HepG2 (cell line): ENCODE measurements at regions not wholly inside any gene's neighbourhood (a gene's known extent, or its start where the extent isn't known, plus 50 kb on each side); places are given as distances from the start of the nearest gene placed in this dataset.

Source experiments
- ATAC-seq: fragments of 200-7000 bp; cut with Tn5 transposase; 3 replicates; pipeline ENCODE4 v1.9.1; 2020; ENCODE audit warnings: mild to moderate bottlenecking, moderate library complexity
- BruUV-seq: library from RNA; stranded (reverse); fragments of 400-500 nt; replicated peaks from 2 replicates; lab custom pipeline; 2021; lab: Mats Ljungman, UMichigan
- CTCF ChIA-PET: fragments of 300-600 bp; formaldehyde crosslinking; extraction: SDS; loops from one replicate; lab custom pipeline; 2021; ENCODE audit warnings: low total read pairs, inconsistent platforms, low intra/inter-chr PET ratio; lab: Yijun Ruan, JAX
- POLR2A ChIA-PET: fragments of 350-600 bp; sonication (Branson Sonifier 250); formaldehyde crosslinking; loops from one replicate; lab custom pipeline; 2020; ENCODE audit warnings: antibody characterized with exemption, inconsistent platforms; lab: Yijun Ruan, JAX
- DNase-seq: peaks from one replicate; pipeline ENCODE4 v3.0.0-alpha.2; 2015; ENCODE audit warnings: low spot score
- FAIRE-seq: peaks from 3 replicates; lab custom pipeline; 2011; peaks lifted over from hg19 to GRCh38; lab: Jason Lieb, UNC
- H2AFZ ChIP-seq: one replicate; pipeline ENCODE4 v1.6.1; 2011; ENCODE audit warnings: low read length, inconsistent platforms
- H3K27ac ChIP-seq: fragments of 300-600 bp; 3 replicates; pipeline ENCODE4 v1.8.0; 2011; ENCODE audit warnings: mixed run types, mild to moderate bottlenecking, mixed read lengths, low read length, inconsistent platforms; ENCODE audit not compliant: insufficient read depth; ENCODE audit errors: extremely low read length
- H3K27me3 ChIP-seq, 2 experiments: fragments of 200-600 bp in 1 of 2; 2 replicates in 1 of 2; 3 replicates in 1 of 2; pipeline versions ENCODE4 v1.6.0 to v1.8.0; 2011; ENCODE audit warnings: low read length in 2 of 2, mild to moderate bottlenecking in 2 of 2, moderate library complexity in 2 of 2, inconsistent platforms in 1 of 2; ENCODE audit not compliant: insufficient read depth in 2 of 2, control insufficient read depth in 1 of 2
- H3K36me3 ChIP-seq, 2 experiments: fragments of 200-600 bp in 1 of 2; replicated peaks in 1 of 2; 2 replicates in 1 of 2; 3 replicates in 1 of 2; pipeline versions ENCODE4 v1.5.1 to v1.8.0; 2011; ENCODE audit warnings: low read length in 2 of 2, inconsistent platforms in 1 of 2; ENCODE audit not compliant: insufficient read depth in 2 of 2, control insufficient read depth in 1 of 2
- H3K4me1 ChIP-seq: 2 replicates; pipeline ENCODE4 v1.5.1; 2012; ENCODE audit warnings: low read length, inconsistent platforms; ENCODE audit not compliant: insufficient read depth
- H3K4me2 ChIP-seq: 2 replicates; pipeline ENCODE4 v1.6.0; 2011; ENCODE audit warnings: low read depth, low read length, inconsistent platforms
- H3K4me3 ChIP-seq, 3 experiments: fragments of 200-600 bp in 1 of 3; sonication (generic), shearing (Covaris generic) in 1 of 3; replicated peaks in 1 of 3; 2 replicates each; pipeline ENCODE4 v1.5.1; 2011 to 2016; ENCODE audit warnings: low read length in 3 of 3, inconsistent platforms in 2 of 3, low read depth in 2 of 3, mild to moderate bottlenecking in 2 of 3, control low read depth in 1 of 3, mixed read lengths in 1 of 3; ENCODE audit not compliant: insufficient read depth in 1 of 3
- H3K79me2 ChIP-seq: one replicate; pipeline ENCODE4 v1.6.1; 2011; ENCODE audit warnings: low read length, inconsistent platforms; ENCODE audit not compliant: insufficient read depth
- H3K9ac ChIP-seq: 2 replicates; pipeline ENCODE4 v1.6.0; 2011; ENCODE audit warnings: mild to moderate bottlenecking, low read depth, low read length, inconsistent platforms; ENCODE audit not compliant: insufficient read depth
- H3K9me3 ChIP-seq: 2 replicates; pipeline ENCODE4 v1.5.1; 2012; ENCODE audit warnings: mild to moderate bottlenecking, low read length
- H4K20me1 ChIP-seq: 2 replicates; pipeline ENCODE4 v1.6.0; 2011; ENCODE audit warnings: inconsistent platforms, mild to moderate bottlenecking, low read length, moderate library complexity; ENCODE audit not compliant: insufficient read depth
- ARID3A ChIP-seq: IDR thresholded peaks from 2 replicates; pipeline ENCODE4 v1.6.1; 2012; ENCODE audit warnings: low read depth, low read length, improper control_type of control experiment
- BRD4 ChIP-seq: sonication (generic); formaldehyde crosslinking; IDR thresholded peaks from 2 replicates; pipeline ENCODE4 v1.4.0; 2020; ENCODE audit warnings: missing genetic modification reagents
- CENPT ChIP-seq: sonication (generic); formaldehyde crosslinking; IDR thresholded peaks from 2 replicates; pipeline ENCODE4 v1.8.0; 2022; ENCODE audit warnings: low read depth, mild to moderate bottlenecking, moderate library complexity, missing genetic modification reagents
- DBP ChIP-seq: sonication (generic); formaldehyde crosslinking; IDR thresholded peaks from 2 replicates; pipeline ENCODE4 v1.4.0; 2020; ENCODE audit warnings: missing genetic modification reagents; ENCODE audit errors: not compliant biosample characterization
- EZH2 ChIP-seq: conservative IDR thresholded peaks from 2 replicates; pipeline ENCODE4 v1.6.1; 2012; ENCODE audit warnings: mild to moderate bottlenecking, low read depth, low read length, moderate library complexity
- HNF4G ChIP-seq, 2 experiments: sonication (generic) in 1 of 2; formaldehyde crosslinking in 1 of 2; IDR thresholded peaks; 2 replicates each; pipeline versions ENCODE4 v1.4.0 to v1.6.1; 2011 to 2020; ENCODE audit warnings: borderline replicate concordance in 2 of 2, low read depth in 2 of 2, mild to moderate bottlenecking in 2 of 2, low read length in 1 of 2, missing genetic modification reagents in 1 of 2, moderate library complexity in 1 of 2
- MYNN ChIP-seq: sonication (generic); formaldehyde crosslinking; IDR thresholded peaks from 2 replicates; pipeline ENCODE4 v1.4.0; 2020; ENCODE audit warnings: mild to moderate bottlenecking, low read depth, missing genetic modification reagents
- NCOA1 ChIP-seq: sonication (generic); formaldehyde crosslinking; IDR thresholded peaks from 2 replicates; pipeline ENCODE4 v1.9.0; 2021; ENCODE audit warnings: missing genetic modification reagents
- SRSF9 ChIP-seq: fragments of 200-400 bp; formaldehyde crosslinking; IDR thresholded peaks from 2 replicates; pipeline ENCODE4 v1.6.1; 2018; ENCODE audit warnings: borderline replicate concordance, mild to moderate bottlenecking, low read depth, low read length; ENCODE audit not compliant: insufficient read depth, poor library complexity, severe bottlenecking
- ZFP62 ChIP-seq: sonication (generic); formaldehyde crosslinking; IDR thresholded peaks from 2 replicates; pipeline ENCODE4 v1.4.0; 2020; ENCODE audit warnings: missing genetic modification reagents
- ZKSCAN8 ChIP-seq: IDR thresholded peaks from 2 replicates; pipeline ENCODE4 v1.6.1; 2016; ENCODE audit warnings: borderline replicate concordance, missing genetic modification reagents, missing compliant biosample characterization
- ZNF230 ChIP-seq: sonication (generic); formaldehyde crosslinking; IDR thresholded peaks from 2 replicates; pipeline ENCODE4 v1.4.0; 2020; ENCODE audit warnings: mild to moderate bottlenecking, missing genetic modification reagents
- ZNF33A ChIP-seq: sonication (generic); formaldehyde crosslinking; IDR thresholded peaks from 2 replicates; pipeline ENCODE4 v1.5.1; 2020; ENCODE audit warnings: missing genetic modification reagents, mild to moderate bottlenecking, moderate library complexity, borderline replicate concordance
- ZNF432 ChIP-seq: sonication (generic); formaldehyde crosslinking; IDR thresholded peaks from 2 replicates; pipeline ENCODE4 v1.5.0; 2020; ENCODE audit warnings: missing genetic modification reagents, mild to moderate bottlenecking, borderline replicate concordance
- ZNF513 ChIP-seq: sonication (generic); formaldehyde crosslinking; conservative IDR thresholded peaks from 2 replicates; pipeline ENCODE4 v1.5.0; 2020; ENCODE audit warnings: missing genetic modification reagents
- ZNF564 ChIP-seq: sonication (generic); formaldehyde crosslinking; IDR thresholded peaks from 2 replicates; pipeline ENCODE4 v1.8.1; 2023; ENCODE audit warnings: mild to moderate bottlenecking, missing genetic modification reagents
- ZNF703 ChIP-seq: sonication (generic); formaldehyde crosslinking; IDR thresholded peaks from 2 replicates; pipeline ENCODE4 v1.5.1; 2020; ENCODE audit warnings: missing genetic modification reagents, mild to moderate bottlenecking, moderate library complexity, borderline replicate concordance
- WGBS: methylation state at CpG from one replicate; pipeline ENCODE4 v1.1.6; 2017; ENCODE audit warnings: low lambda C conversion rate; 5-methylcytosine and 5-hydroxymethylcytosine counted together
- in situ Hi-C: cut with HindIII; loops from 2 replicates; pipeline ENCODE4 v1.10.0; 2017; ENCODE audit warnings: low pct_unique_long_range_greater_than_20kb; ENCODE audit not compliant: extremely low pct_ligation_motif_present
- intact Hi-C: fragments of 100-400 bp; cut with micrococcal nuclease; formaldehyde crosslinking; loops from one replicate; pipeline ENCODE4 v1.10.0; 2022; ENCODE audit not compliant: unreplicated experiment
- TF ChIP-seq, protein P1 (sequence below): sonication (generic); formaldehyde crosslinking; IDR thresholded peaks from 2 replicates; pipeline ENCODE4 v1.4.0; 2020; ENCODE audit warnings: missing genetic modification reagents

DNA sequence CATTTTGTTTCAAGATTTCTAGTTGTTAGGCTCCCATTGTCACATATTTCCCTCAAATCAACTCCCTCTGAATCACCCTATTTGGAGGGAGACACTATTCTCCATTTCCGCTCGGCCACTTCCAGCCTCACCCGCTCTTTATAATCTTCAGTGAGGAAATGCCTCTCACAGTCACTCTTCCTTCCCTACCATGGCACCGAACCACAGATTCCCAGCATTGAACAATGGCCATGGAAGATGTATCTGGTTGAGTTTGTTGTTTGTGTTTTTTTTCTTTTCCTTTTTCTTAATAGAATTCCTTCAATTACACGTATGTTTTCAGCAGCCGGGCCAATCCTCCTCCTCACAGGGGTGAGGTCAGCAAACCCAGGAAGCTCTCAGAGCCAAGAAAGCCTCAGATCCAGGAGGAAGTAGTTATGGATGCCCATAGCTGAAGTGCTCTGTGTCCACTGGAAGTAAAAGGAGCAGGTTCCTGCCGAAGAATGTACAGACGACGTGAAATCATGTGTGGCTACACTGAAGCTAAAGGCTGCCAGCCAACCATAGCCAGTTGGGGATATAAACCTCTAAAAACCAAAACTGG lies 472.1 kb downstream of the FOXO1 start:
- DNase-seq (no peak), ATAC-seq (no peak), FAIRE-seq (no peak)
- H3K4me3 ChIP-seq: no peak overlapping the region
- no peaks in the 10 kb centered on the region for H3K79me2 ChIP-seq
- CTCF ChIA-PET: no interaction called here
- no peak overlapping the region for H2AFZ ChIP-seq
- peaks cover 0 to 10% of the 10 kb centered on the region in 2 experiments; a peak in 3 of 5 replicates for H3K27me3 ChIP-seq
- H3K9ac ChIP-seq: no peak overlapping the region
- H3K27ac ChIP-seq: no peak overlapping the region
- no peaks in the 10 kb centered on the region for H3K9me3 ChIP-seq
- no peak for TF ChIP-seq NCOA1 (CRISPR knock-in tag)
- TF ChIP-seq ZNF33A (CRISPR knock-in tag): no peak
- no peak for TF ChIP-seq ZFP62
- TF ChIP-seq EZH2: no peak
- no peak for TF ChIP-seq ZNF230 (CRISPR knock-in tag)
- TF ChIP-seq ZNF432: no peak
- no peak for TF ChIP-seq ARID3A
- no peak for TF ChIP-seq CENPT (CRISPR knock-in tag)
- TF ChIP-seq, protein P1, sequence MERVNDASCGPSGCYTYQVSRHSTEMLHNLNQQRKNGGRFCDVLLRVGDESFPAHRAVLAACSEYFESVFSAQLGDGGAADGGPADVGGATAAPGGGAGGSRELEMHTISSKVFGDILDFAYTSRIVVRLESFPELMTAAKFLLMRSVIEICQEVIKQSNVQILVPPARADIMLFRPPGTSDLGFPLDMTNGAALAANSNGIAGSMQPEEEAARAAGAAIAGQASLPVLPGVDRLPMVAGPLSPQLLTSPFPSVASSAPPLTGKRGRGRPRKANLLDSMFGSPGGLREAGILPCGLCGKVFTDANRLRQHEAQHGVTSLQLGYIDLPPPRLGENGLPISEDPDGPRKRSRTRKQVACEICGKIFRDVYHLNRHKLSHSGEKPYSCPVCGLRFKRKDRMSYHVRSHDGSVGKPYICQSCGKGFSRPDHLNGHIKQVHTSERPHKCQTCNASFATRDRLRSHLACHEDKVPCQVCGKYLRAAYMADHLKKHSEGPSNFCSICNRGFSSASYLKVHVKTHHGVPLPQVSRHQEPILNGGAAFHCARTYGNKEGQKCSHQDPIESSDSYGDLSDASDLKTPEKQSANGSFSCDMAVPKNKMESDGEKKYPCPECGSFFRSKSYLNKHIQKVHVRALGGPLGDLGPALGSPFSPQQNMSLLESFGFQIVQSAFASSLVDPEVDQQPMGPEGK: no peak
- TF ChIP-seq ZNF564 (CRISPR knock-in tag): no peak
- no peak for TF ChIP-seq BRD4 (CRISPR knock-in tag)
- TF ChIP-seq ZNF703 (CRISPR knock-in tag): no peak
- TF ChIP-seq SRSF9: no peak
- no peak for TF ChIP-seq DBP (CRISPR knock-in tag)
- no peak for TF ChIP-seq HNF4G (IDR thresholded peaks at IDR 0.05; ENCODE audit: borderline replicate concordance, low read depth, low read length)
- TF ChIP-seq HNF4G (CRISPR knock-in tag; IDR thresholded peaks at IDR 0.05; ENCODE audit: borderline replicate concordance, low read depth): no peak
- TF ChIP-seq ZNF513: no peak
- no peak for TF ChIP-seq MYNN
- TF ChIP-seq ZKSCAN8 (CRISPR knock-in tag): no peak
- no TSS peak for BruUV-seq
- WGBS: 79% methylated on average over 8 of the region's 9 CpGs
- no peak overlapping the region for H3K4me2 ChIP-seq
- in situ Hi-C loops: no loop called here
- peaks cover 14% of the 10 kb centered on the region for H3K4me1 ChIP-seq
- H4K20me1 ChIP-seq: no peaks in the 10 kb centered on the region
- H3K36me3 ChIP-seq: no peaks in the 10 kb centered on the region
- POLR2A ChIA-PET: no interaction called here
- intact Hi-C loops: no loop called here
